GM19351 (cell line): ENCODE measurements at regions not wholly inside any gene's neighbourhood (a gene's known extent, or its start where the extent isn't known, plus 50 kb on each side); places are given as distances from the start of the nearest gene placed in this dataset.
"Not testable (repeated sequence)": the region's sequence is repeated elsewhere in the genome, so short reads cannot be mapped to it uniquely, and the experiment has no call there.

Experiments used
- ATAC-seq: cut with Tn5 transposase; IDR thresholded peaks from one replicate; pipeline ENCODE4 v1.9.1; 2021; ENCODE audit warnings: mild to moderate bottlenecking, moderate library complexity; ENCODE audit not compliant: unreplicated experiment

DNA sequence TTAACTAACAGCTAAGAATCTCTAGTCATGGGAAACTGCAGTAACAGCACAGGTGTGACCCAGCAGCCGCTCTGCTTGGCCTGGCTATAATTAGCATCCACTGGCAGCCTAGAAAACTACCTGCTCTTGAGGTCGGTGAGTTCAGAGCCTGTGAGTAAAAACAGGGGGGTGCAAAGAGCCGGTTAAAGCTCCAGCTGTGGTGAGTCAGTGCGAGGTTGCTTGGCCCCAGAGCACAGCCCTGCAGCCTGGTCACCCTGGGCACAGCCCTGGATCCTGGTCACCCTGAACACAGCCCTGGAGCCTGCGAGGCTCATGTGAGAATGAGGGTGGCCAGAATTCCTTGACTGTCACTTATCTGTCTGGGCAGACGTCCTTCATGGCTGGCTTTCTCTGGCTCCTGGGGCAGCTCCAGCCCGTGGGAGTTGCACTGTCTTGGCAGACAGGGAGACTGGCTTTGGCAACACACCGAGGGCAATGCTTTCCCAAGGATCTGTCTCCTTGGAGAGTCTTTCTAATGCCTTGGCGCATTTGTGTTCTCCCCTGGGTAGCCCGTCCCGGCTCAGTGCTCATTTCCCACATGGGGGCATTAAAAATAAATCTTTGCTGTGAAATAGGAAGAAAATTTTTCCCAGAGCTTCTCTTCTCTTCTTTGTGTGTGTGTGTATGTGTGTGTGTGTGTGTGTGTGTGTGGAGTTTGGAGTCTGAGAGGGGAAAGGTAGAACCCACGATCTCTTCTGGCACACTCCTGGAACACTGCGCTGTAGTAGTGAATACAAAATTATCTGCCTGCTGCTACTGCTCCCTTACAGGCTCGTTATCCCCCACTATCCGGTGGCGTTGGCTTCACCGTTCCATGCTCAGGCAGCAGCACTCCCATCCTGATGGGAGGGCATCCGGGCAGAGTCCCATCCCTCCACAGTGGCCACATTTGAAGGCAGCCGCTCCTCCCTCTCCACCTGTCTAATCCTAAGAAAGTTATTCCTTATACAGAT lies 250.2 kb upstream of the MEX3C start:
- ATAC-seq, result peak; percentile 53

DNA sequence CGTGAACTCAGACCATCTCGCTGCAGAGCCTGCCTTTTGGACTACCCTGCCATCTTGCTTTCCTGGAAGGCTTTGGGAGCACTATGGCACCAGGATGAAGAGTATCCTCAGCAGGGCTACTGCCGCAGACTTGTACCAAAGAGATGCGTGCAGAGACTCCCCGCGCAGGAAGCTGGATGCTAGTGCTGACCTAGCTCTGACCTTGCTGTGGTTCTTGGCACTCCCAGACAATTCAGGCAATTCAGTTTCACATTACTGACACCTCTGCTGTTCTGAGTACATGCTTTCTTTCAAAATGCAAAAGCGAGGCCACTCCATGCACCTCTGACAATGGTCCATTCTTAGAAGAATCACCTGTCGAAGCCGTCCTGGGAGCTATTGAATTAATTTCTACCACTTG lies 251.5 kb upstream of the MEX3C start:
- ATAC-seq, result no peak

DNA sequence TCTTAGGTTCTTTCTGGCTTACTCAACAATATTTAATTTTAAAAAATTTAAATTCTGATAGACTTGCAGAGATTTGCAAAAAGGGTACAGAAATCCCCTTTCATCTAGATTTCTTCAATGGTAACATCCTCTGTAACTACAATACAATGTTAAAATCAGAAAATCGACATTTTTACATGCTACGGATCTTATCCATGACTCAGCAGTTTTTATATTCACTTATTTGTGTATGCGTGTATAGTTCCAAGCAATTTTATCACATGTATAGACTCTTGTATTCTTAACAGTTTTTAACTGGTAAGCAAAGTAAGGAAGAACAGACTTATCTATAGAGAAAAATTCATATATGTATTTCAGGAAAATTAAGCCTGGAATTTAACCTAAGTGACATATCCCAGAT lies 256.1 kb upstream of the MEX3C start:
- ATAC-seq, result no peak

DNA sequence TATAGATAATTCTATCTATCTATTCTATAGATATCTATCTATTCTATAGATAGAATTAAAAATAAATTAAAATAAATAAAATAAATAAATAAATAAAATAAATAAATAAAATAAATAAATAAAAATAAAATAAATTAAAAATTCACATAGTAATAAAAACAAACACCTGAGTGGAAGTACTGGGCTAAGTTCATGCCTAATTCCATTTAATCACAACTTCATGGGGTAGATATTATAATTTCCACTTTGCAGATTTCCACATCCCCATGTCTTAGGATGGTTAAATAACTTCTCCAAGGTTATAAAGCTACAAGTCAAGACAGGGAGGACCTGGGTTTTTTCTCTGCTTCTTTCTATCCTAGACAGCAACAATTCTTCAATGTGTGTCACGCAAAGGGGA lies 261.4 kb upstream of the MEX3C start:
- no peak for ATAC-seq

DNA sequence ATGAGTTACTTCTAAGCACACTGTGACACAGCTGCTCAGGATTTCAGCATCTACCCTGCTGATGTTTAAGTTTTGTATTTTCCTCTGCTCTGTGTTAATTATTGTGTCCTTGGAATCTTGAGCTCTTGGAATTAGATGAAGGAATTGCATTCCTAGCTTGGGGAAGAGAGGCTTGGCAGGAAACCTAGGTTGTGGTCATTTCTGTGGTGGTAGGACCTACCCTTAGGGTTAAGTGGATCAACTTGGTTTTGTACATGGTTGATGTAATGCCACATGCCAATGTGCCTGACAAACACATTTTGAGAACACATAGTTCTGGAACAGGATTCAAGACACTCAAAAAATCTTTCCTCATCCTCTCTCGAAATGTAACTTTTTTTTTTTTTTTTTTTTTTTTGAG lies 264.5 kb upstream of the MEX3C start:
- ATAC-seq, result no peak

DNA sequence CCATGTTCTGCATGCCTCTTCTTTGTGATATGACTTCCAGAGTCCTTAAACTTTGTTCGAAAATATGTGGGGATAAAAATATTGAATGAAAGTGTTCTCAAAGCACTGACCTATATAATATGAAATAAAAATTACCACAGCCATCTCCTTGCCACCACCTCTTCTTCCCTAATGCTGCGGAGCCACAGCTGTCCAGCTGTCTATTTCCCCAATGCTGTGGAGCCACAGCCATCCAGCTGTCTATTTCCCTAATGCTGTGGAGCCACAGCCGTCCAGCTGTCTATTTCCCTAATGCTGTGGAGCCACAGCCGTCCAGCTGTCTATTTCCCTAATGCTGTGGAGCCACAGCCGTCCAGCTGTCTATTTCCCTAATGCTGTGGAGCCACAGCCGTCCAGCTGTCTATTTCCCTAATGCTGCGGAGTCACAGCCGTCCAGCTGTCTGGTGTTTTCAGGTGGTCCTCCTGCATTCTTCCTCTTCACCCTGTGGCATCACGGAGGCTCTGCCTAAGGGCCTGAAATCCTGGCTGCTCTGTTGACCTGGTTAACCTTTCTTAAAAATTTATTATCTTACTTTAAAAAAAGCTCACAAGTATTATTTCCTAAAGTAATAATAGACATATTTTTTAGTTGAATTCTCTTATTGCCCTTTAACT lies 266.1 kb upstream of the MEX3C start:
- no peak for ATAC-seq

DNA sequence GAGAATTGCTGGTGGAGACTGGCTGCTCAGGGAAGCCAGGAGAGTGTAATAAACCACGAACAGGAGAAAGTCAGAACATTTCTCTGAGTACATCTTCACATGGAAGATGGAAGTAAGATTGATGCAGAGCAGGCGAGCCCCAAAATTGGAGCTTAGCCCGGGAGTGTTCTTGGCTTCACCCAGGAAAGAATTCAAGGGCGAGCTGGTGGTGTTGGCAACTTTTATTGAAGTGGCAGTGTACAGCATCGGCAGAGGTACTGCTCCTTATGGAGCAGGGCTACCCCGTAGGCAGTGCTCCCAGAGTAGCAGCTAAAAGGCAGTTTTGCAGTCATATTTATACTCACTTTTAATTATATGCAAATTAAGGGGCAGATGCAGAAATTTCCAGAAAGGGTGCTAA lies 281.4 kb upstream of the MEX3C start:
- no peak for ATAC-seq

DNA sequence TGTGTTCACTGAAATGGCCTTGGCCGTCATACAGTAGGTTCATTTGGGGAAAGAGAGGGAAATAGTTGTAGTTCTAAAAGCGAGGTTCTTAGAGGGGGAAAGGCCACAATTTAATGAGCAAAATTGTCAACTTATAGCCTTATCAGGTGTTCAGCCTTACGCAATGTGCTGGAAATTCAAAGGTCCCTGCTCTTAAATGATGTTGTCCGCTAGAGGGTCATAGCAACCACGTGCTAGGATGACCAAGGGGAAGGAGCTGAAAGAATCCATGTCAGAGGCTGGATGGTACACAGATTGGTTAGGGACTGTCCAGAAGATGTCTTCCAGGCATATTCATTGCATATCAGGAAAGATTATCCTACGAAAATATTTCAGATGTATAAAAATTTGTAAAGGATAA lies 282.3 kb upstream of the MEX3C start:
- ATAC-seq, result no peak

DNA sequence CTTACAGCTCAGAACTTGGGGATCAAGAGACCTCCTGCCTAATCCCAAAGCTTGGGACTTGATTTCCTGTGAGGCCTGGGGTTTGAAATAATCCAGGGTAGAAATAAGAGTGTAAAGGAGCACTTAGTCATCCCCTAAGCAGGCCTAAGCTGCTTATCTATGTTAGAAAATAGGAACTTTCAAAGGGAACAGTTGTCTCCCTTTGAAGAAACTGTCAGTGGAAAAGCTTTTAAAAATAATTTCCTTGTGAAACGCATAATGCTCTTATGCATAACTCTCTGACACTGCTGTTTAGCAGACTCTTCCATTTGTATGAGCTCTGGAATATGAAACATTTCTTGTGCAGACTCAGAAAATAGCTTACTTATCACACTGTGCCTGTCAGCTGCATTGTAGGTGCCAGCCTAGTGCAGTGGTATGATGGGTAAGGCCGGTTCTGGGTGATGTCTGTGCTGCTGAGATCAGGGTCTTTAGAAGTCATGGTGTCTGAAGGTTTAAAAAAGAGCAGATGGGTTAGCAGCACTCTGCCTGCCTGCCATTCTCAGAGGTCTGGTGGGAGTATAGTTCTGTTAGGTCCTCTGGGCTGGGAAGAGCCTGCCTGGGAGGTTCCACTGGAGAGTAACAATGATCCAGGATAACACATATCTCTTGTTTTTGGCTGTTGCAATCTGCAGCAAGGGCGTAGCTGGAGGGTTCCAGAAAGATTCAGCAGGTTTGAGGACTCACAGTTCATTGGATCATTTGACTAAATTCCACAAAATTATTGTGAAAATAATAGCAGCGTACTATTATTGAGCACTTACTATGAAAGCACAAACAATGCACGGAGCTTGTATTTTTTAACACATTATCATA lies 283.2 kb upstream of the MEX3C start:
- no peak for ATAC-seq

DNA sequence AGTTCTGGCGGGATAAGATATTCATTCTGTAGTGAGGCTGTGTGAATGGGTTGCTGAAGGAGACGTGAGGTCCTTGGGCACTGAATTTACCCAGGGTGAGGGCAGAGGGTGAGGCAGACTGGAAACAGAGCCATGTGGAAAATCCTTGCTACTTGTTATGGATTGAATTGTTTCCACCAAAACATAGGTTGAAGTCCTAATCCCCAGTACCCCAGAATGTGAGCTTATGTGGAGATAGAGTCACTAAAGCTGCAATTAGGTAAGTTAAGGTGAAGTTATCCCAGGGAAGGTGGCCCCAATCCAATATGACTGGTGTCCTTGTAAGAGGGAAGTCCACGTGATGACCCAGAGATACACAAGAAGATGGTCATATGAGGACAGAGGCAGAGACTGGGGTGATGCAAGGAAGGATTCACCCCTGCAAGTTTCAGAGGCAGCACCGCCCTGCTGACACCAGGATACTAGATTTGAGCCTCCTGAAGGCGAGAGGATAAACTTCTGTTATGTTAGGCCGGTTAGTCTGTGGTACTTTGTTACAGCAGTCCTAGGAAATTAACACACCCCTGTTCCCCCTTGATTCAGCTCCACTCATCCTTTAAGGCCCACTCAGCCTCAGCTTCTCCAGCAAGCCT lies 289.4 kb upstream of the MEX3C start:
- no peak for ATAC-seq

DNA sequence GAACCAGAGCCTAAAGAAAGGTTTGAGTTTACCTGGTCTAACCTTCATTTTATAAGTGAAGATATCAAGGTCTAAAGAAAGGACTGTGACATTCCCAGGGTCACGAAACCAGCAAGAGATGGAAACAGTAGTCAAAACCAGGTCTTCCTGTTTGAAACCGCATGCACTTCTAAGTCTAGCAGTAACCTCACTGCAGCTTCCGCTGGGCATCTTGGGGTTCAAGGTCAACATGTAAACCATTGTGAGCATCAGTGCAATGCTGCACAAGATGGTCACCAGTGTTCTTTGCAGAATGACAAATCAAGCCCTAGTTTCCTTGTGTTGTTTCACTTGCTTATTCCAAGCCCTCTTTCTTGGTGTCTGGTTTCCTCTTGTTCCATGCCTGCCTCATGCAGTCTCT lies 292.9 kb upstream of the MEX3C start:
- no peak for ATAC-seq

DNA sequence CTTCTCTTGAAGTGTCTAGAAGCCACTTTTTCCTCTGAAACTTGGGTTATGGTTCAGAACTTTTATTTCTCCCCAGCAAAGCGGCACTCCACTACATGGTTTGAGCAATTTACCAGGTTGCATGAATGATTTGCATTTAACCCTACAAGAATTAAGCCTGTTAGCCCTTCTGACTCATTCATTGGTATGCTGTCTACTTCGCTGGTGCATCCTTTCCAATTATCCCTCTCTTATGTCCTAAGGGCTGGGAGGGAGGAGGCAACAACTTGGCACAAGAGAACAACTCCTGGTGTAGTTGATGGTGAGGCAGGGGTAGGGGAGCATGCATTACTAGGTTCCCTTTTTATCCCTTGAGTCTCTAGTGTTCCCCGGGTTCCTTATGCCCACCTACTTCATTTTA lies 293.4 kb upstream of the MEX3C start:
- ATAC-seq, result no peak

DNA sequence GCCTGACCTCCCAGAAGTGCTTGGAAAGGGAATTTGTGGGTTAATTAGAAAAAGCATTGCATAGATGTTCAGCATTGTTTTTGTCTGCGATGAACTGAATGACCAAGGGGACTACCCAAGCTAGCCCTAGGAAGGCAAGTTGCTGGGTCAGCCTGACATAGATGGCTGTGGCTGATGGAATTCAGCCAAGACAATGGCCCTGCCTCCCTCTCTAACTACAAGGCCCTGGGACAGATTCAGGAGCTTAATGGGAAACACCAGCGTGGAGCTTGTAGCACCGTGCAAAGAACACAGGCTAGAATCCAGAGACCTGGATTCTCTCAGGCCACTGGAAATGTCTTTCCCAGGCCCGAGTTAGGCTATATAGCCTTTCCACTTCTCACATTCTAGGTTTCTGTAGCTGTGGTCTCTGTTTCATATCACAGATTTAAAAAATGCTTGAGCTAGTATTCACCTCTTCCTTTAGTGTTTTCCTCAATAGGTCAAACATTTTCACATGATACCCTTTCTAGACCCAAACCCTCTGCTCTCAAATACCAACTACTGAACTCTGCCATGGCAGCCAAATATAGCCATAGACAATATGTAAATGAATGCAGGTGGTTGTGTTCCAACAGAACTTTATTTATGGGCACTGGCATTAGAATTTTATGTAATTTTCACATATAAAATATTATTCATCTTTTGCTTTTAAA lies 294.3 kb upstream of the MEX3C start:
- ATAC-seq, result no peak

DNA sequence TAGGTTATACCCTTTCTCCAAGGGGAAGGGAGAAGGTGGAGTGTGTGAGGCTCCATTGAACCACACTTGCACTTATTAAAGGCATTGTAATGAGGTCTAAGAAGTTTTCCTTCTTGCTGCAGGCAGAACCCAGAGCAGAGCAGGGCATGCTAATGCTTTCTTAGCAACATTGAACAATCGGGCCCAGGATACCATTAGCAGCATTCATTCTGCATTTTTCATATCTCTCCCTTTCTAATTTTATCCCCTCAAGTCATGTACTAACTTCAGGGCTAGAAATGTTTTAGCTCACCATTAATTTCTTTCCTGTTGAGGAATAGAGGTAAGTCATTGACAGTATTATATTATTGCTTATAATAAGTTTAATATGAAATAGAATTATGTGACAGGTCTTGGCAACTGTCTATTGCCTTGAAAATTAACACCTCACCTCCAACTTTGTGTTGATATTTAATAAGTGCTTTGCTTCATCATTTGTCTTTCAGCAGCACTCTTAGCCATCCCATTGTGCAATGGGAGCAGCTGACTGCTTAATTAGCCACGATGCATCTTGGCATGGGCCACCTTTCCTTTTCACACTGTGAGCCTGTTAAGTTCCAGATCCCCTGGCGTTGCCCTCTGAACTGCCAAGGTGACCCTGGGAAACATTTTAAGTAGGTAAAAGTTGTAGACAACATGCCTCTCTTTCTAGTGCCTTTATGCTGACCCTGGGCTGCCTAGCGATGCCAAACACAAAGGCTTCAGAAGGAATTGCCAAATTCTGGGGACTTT lies 300.8 kb upstream of the MEX3C start:
- no peak for ATAC-seq

DNA sequence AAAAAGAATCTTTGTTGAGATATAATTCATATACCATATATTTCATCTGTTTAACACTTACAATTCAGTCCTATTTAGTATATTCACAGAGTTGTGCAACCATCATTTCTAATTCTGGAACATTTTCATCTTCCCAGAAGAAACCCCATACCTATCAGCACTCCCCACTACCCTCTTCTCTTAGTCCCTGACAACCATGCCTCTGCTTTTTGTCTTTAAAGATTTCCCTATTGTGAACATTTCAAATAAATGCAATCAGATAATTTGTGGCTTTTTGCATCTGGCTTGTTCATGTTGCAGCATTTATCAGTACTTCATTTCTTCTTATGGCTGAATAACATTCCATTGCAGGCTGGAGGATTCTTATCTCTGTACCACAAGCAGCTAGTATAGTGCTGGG lies 305.9 kb upstream of the MEX3C start:
- ATAC-seq, result no peak

DNA sequence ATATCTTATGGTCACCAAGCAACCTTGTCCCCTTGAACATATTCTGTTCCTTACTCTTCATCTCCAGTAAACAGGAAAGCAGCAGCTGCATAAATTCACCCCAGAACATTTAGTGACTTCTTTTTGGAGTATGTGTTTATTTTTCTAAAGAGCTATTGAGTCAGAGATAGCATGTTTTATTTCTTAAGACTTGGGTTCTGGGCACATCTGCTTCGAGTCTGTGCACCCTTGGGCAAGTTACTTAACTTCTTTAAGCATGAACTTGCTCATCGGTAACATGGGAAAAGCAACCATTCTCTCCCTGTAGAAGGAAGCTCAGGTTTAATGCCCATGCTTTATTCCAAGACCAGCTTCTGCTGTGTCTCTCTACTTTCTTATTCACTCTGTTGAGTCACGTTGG lies 309.3 kb upstream of the MEX3C start:
- no peak for ATAC-seq

DNA sequence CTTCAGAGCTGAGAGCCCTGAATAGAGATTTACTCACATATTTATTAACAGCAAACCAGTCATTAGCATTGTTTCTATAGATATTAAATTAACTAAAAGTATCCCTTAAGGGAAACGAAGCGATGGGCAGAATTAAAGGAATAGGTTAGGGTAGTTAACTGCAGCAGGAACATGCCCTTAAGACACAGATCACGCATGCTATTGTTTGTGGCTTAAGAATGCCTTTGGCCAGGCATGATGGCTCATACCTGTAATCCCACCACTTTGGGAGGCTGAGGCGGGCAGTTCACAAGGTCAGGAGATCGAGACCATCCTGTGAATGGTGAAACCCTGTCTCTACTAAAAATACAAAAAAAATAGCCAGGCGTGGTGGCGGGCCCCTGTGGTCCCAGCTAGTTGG lies 310.9 kb upstream of the MEX3C start:
- not testable (repeated sequence) for ATAC-seq

DNA sequence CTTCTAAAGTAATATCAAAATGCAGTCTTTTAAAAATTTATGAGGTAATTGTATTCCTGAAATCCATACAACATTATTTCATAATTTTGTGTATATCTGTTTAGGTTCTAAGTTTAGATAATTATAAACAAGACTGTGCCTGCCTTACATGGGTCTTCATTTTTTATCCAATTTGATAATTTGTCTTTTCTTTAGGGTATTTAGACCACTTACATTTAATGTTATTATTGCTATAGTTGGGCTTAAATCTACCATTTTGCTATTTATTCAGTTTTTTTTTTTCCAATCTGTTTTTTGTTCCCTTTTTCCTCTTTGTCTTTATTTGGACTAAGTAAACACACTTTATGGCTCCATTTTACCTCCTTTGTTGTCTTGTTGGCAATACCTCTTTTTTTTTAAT lies 312.5 kb upstream of the MEX3C start:
- no peak for ATAC-seq

DNA sequence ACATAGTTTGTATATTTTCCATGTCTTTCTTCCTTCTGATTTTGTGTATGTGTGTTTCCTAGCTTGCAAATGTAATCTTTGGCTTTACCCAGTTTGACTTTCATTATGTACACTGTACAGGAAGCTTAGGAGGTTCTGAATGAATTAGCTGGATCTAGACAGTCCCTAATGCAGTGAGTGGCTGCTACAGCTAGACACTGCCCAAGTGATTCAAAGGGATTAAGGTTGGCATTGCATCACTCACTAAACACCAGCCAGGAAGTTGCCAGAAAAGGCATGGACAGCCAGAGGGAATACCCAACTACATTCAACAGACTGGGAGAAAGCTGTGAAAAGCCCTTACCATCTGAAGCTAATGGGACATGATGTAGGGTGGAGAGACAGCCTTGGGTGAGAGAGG lies 316.0 kb upstream of the MEX3C start:
- no peak for ATAC-seq

DNA sequence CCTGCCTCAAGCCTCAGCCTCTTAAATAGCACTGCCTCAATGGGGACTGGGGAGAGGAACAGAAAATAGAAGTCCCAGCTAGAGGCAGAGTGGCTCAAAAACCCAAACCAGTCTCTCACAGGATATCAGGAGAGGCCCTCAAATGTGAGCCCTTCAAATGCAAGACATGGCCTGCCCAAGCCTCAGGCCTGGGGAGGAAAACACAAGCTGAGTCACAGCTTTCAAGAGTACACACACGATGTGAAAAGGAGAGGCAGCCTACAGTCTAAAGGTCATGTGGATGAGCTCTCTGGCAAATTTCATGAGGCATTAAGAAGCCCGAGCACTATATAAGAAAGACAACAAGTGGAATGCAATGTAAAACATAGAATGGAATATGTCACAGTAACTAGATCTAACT lies 316.6 kb upstream of the MEX3C start:
- ATAC-seq, result no peak
